ENCODE measurements at regions not wholly inside any gene's neighbourhood (a gene's known extent, or its start where the extent isn't known, plus 50 kb on each side); places are given as distances from the start of the nearest gene placed in this dataset.

DNA sequence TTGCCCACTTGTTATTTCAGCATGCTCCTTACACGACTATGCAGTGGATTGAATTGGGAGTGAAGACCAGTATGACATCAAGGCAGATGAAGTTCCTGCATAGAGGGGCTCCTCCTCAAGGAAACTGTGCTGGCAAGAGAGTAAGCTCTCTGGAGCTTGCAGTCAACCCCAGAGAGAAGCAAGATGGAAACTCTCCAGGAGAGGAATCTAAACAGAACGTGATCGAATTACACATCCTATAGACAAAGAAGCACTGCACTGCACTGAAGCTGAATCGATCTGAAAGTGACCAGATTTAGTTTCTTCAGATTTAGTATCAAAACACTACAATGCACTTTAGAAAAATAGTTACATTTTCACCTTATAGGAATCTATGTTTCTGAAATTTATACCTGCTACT is 947.7 kb upstream of the TENM4 start:
- TF ChIP-seq, protein P1, sequence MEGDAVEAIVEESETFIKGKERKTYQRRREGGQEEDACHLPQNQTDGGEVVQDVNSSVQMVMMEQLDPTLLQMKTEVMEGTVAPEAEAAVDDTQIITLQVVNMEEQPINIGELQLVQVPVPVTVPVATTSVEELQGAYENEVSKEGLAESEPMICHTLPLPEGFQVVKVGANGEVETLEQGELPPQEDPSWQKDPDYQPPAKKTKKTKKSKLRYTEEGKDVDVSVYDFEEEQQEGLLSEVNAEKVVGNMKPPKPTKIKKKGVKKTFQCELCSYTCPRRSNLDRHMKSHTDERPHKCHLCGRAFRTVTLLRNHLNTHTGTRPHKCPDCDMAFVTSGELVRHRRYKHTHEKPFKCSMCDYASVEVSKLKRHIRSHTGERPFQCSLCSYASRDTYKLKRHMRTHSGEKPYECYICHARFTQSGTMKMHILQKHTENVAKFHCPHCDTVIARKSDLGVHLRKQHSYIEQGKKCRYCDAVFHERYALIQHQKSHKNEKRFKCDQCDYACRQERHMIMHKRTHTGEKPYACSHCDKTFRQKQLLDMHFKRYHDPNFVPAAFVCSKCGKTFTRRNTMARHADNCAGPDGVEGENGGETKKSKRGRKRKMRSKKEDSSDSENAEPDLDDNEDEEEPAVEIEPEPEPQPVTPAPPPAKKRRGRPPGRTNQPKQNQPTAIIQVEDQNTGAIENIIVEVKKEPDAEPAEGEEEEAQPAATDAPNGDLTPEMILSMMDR (IDR thresholded peaks at IDR 0.05): no peak
- TF ChIP-seq POLR2A (IDR thresholded peaks at IDR 0.05): no peak

Measured in adrenal gland (tissue), 5 donors.